ENCODE measurements at regions not wholly inside any gene's neighbourhood (a gene's known extent, or its start where the extent isn't known, plus 50 kb on each side); places are given as distances from the start of the nearest gene placed in this dataset.
"Not testable (repeated sequence)": the region's sequence is repeated elsewhere in the genome, so short reads cannot be mapped to it uniquely, and the experiment has no call there.

DNA sequence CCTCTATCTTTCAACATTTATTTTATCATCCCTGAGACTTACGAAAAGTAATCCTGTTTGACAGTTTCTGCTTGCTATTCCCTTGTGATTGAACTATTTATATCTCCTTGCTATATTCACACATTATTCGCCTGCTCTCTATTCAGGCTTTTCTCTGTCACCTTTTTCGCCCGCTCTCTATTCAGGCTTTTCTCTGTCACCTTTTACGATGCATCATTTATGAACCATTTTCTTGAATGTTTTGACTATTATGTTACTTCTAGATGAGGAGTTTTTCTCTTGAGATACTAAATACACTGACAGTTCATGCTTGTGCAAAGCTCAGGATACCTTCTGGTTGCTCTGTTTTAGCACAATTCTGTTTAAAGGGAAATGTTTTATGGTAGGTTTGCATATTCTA is 143.3 kb upstream of the VSTM2A start:
- DNase-seq = no peak

GRCh38 chr7:54409917-54410316 is 132.3 kb upstream of the VSTM2A start:
- DNase-seq = no peak

- no peak for DNase-seq
Measured at GRCh38 chr7:54416678-54417077, 125.5 kb upstream of the VSTM2A start.

DNA sequence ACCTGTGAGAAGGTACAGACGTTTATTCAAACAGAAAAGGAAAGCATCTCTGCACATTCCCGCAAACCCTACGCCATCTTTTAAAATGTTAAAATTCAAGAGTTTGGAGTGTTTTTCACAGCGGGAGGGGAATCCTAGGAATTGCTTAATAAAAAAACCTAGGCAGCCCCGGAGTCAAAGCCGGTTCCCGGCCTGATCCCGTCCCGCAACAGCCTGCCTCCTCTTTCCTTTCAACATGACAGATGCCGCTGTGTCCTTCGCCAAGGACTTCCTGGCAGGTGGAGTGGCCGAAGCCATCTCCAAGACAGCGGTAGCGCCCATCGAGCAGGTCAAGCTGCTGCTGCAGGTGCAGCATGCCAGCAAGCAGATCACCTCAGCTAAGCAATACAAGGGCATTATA is 123.0 kb upstream of the VSTM2A start:
- DNase-seq = no peak

DNA sequence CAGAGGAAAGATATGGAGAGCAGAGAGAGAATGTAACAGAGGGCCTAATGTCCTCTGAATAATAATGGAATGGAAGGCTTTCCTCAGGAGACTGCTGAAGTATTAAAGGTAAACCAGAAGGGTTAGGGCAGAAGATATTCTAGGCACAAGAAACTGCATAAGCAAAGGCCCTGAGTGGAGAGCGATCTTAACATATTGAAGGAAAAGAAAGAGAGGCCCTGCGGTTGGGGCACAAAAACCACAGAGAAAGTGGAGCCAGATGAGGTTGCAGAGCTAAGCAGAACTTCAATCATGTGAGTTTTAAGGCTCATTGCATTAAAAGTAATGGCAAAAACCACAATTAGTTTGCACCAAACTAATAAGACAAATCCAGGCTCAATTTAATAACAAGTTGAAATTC is 115.8 kb upstream of the VSTM2A start:
- no peak for DNase-seq

- DNase-seq = no peak
Measured at GRCh38 chr7:54429111-54429510, 113.1 kb upstream of the VSTM2A start.

- no peak for DNase-seq
Measured at GRCh38 chr7:54439391-54439790, 102.8 kb upstream of the VSTM2A start.

DNA sequence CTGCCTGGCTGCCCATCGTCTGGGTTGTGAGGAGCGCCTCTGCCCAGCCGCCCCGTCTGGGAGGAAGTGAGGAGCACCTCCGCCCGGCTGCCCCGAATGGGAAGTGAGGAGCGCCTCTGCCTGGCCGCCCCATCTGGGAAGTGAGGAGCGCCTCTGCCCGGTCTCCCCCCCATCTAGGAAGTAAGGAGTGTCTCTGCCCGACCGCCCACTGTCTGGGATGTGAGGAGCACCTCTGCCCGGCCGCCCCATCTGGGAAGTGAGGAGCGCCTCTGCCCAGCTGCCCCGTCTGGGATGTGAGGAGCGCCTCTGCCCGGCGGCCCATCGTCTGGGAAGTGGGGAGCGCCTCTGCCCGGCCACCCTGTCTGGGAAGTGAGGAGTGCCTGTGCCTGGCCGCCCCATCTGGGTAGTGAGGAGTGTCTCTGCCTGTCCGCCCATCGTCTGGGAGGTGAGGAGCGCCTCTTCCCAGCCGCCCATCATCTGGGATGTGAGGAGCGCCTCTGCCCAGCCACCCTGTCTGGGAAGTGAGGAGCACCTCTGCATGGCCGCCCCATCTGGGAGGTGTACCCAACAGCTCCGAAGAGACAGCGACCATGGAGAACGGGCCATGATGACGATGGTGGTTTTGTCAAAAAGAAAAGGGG is 98.0 kb upstream of the VSTM2A start:
- DNase-seq = not testable (repeated sequence)

DNA sequence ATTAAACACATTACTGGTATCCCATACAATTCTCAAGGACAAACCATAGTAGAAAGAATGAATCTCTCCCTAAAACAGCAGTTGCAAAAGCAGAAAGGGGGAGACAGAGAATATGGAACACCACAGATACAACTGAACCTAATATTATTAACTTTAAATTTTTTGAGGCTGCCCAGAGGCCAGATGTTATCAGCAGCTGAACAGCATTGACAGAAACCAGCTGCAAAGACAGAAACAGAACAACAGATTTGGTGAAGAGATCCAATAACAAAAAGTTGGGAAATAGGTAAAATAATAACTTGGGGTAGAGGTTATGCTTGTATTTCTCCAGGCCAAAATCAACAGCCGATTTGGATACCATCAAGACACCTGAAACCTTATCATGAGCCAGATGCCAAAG is 89.0 kb upstream of the VSTM2A start:
- not testable (repeated sequence) for DNase-seq

GRCh38 chr7:54454700-54455099 is 87.5 kb upstream of the VSTM2A start:
- DNase-seq = not testable (repeated sequence)

- no peak for DNase-seq
Measured at GRCh38 chr7:54465095-54465494, 77.1 kb upstream of the VSTM2A start.

DNA sequence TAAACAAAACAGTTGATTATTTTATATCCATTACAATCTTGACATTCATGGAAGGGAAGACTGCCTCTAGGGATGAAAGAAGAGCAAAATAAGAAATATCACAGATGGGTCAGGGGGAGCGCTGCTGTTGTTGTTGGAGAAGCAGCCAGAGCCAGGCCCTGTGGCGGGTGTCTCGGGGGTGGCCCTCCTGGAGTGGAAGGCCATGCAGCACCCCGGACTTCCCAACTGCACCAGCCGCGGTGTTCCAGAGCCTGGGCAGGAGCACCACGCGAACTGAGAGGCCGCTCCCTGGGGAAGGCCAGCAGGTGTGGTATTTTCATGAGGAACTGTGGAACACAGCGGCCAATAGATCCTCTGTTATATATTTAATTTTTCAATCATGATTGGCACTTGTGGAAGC is 72.4 kb upstream of the VSTM2A start:
- no peak for DNase-seq

- DNase-seq = no peak
Measured at GRCh38 chr7:54476609-54477008, 65.6 kb upstream of the VSTM2A start.

GRCh38 chr7:54477083-54477482 is 65.1 kb upstream of the VSTM2A start:
- DNase-seq = no peak

GRCh38 chr7:54483523-54483922 is 58.7 kb upstream of the VSTM2A start:
- DNase-seq = no peak

GRCh38 chr7:54485044-54485443 is 57.1 kb upstream of the VSTM2A start:
- DNase-seq = no peak

Measured in bone marrow (tissue), 2 donors.